Smooth muscle cell (in vitro differentiated cells): ENCODE measurements at regions not wholly inside any gene's neighbourhood (a gene's known extent, or its start where the extent isn't known, plus 50 kb on each side); places are given as distances from the start of the nearest gene placed in this dataset.
A peak's percentile ranks its signal among the peaks of the same experiment; 100 is the strongest.

ENCODE experiments used
- DNase-seq: peaks from one replicate; lab custom pipeline; 2025; ENCODE audit not compliant: unreplicated experiment; lab: John Stamatoyannopoulos, UW
- H2AFZ ChIP-seq: fragments of 200-600 bp; sonication (generic); 2 replicates; pipeline ENCODE4 v1.6.0; 2016; ENCODE audit warnings: antibody characterized with exemption, low read depth, mild to moderate bottlenecking
- H3F3A ChIP-seq: fragments of 200-600 bp; sonication (generic); 2 replicates; pipeline ENCODE4 v1.6.0; 2017; ENCODE audit warnings: antibody characterized with exemption, low read depth
- H3K27ac ChIP-seq: fragments of 200-600 bp; sonication (generic); 2 replicates; pipeline ENCODE4 v1.5.1; 2016; ENCODE audit warnings: low read depth, mild to moderate bottlenecking
- H3K27me3 ChIP-seq: fragments of 200-600 bp; sonication (generic); 2 replicates; pipeline ENCODE4 v1.6.1; 2016; ENCODE audit warnings: low read depth, mild to moderate bottlenecking
- H3K36me3 ChIP-seq: fragments of 200-600 bp; sonication (generic); 2 replicates; pipeline ENCODE4 v1.5.1; 2016; ENCODE audit warnings: low read depth
- H3K4me1 ChIP-seq: fragments of 200-600 bp; sonication (generic); 2 replicates; pipeline ENCODE4 v1.5.1; 2016; ENCODE audit warnings: low read depth
- H3K4me2 ChIP-seq: fragments of 200-600 bp; sonication (generic); 2 replicates; pipeline ENCODE4 v1.6.0; 2016; ENCODE audit warnings: mild to moderate bottlenecking
- H3K4me3 ChIP-seq: fragments of 200-600 bp; sonication (generic); 2 replicates; pipeline ENCODE4 v1.5.1; 2016; ENCODE audit warnings: mild to moderate bottlenecking
- H3K79me2 ChIP-seq: fragments of 200-600 bp; sonication (generic); 2 replicates; pipeline ENCODE4 v1.6.0; 2016; ENCODE audit warnings: low read depth, mild to moderate bottlenecking
- H3K9ac ChIP-seq: fragments of 200-600 bp; sonication (generic); 2 replicates; pipeline ENCODE4 v1.6.0; 2016; ENCODE audit warnings: low read depth
- H3K9me3 ChIP-seq: fragments of 200-600 bp; sonication (generic); replicated peaks from 2 replicates; pipeline ENCODE4 v1.5.1; 2016; ENCODE audit warnings: low read depth
- H4K20me1 ChIP-seq: fragments of 200-600 bp; sonication (generic); 2 replicates; pipeline ENCODE4 v1.6.0; 2016; ENCODE audit warnings: low read depth
- WGBS: methylation state at CpG from one replicate; pipeline ENCODE4 v1.1.7; 2016; ENCODE audit warnings: low lambda C conversion rate; 5-methylcytosine and 5-hydroxymethylcytosine counted together
- TF ChIP-seq, protein P1 (sequence below): fragments of 200-600 bp; sonication (generic); IDR thresholded peaks from 2 replicates; pipeline ENCODE4 v1.5.1; 2017; ENCODE audit warnings: borderline replicate concordance, mild to moderate bottlenecking, antibody characterized with exemption; ENCODE audit not compliant: insufficient read depth, poor library complexity, severe bottlenecking

DNA sequence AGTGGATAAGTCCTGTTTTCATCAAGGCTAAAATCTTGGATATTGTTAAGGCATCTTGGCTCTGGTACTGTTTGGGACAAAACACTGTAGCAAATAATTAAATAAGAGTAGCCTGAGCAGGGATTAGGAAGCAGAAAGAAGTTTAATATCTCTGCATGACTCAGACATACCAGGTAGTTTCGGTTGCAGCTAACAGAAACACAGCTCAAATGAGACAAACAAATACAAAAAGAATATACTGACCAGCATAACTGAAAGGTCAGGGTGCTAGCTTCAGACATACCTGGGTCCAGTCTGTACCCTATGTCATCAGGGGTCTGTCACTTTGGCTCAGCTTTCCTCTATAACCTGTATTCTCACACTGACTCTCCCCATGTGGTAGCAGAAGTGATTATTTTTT lies 156.4 kb upstream of the MAP3K1 start:
- TF ChIP-seq, protein P1, sequence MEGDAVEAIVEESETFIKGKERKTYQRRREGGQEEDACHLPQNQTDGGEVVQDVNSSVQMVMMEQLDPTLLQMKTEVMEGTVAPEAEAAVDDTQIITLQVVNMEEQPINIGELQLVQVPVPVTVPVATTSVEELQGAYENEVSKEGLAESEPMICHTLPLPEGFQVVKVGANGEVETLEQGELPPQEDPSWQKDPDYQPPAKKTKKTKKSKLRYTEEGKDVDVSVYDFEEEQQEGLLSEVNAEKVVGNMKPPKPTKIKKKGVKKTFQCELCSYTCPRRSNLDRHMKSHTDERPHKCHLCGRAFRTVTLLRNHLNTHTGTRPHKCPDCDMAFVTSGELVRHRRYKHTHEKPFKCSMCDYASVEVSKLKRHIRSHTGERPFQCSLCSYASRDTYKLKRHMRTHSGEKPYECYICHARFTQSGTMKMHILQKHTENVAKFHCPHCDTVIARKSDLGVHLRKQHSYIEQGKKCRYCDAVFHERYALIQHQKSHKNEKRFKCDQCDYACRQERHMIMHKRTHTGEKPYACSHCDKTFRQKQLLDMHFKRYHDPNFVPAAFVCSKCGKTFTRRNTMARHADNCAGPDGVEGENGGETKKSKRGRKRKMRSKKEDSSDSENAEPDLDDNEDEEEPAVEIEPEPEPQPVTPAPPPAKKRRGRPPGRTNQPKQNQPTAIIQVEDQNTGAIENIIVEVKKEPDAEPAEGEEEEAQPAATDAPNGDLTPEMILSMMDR, result no peak
- no peaks in the 10 kb centered on the region for H3F3A ChIP-seq
- no peak overlapping the region for H3K27ac ChIP-seq
- H4K20me1 ChIP-seq, result no peaks in the 10 kb centered on the region
- no peak overlapping the region for H3K9ac ChIP-seq
- no peaks in the 10 kb centered on the region for H3K36me3 ChIP-seq
- DNase-seq, result no peak
- H3K79me2 ChIP-seq, result no peaks in the 10 kb centered on the region
- no peak overlapping the region for H3K4me3 ChIP-seq
- H2AFZ ChIP-seq, result no peak overlapping the region
- no peaks in the 10 kb centered on the region for H3K9me3 ChIP-seq
- H3K4me2 ChIP-seq, result no peak overlapping the region
- H3K27me3 ChIP-seq, result no peaks in the 10 kb centered on the region
- WGBS, result 67% methylated on average over 1 of the region's 1 CpG
- H3K4me1 ChIP-seq, result no peaks in the 10 kb centered on the region

DNA sequence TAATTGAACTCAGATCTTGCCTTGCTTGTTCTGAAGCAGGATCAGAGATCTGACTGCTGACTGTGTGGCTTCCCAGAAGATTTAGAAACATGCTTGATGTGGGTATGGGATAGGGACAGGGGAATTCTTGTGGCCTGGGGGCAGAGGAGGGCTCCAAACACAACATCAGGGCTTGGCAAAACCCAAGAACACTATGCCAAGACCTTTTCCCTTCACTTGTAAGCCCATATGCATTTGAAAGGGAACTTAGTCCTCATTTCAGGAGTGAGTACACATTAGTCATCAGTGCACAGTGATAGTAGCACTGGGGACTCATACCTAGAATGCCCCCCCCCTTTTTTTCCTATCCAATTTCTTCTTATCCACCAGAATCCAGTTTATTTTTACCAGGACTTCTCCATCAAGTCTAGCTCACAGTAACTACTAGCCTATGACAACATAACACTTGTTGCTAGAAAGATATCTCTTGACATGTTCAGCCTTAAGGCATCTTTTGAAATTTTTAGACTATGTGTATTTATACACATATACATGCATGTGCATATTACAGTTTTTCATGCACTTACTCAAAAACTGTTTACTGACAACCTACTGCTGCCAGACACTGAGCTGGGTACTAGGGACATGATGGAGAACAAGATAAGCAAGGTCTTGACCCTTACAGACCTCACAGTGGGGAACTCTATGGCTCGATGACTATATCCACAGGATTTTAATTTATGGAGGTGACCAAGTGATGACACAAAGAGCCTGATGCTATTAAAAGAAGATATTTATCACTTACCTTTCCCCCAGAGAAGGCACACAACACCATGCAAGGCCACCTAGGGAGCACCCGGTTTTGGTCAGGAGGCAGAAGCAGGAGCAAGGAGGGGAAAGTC lies 158.3 kb upstream of the MAP3K1 start:
- Histone ChIP-seq H3K4me2 (no peak overlapping the region), H3K79me2 (no peaks in the 10 kb centered on the region), H3K4me1 (no peaks in the 10 kb centered on the region), H3K9ac (no peak overlapping the region), H3K4me3 (no peak overlapping the region), H2AFZ (no peak overlapping the region), H3K9me3 (no peaks in the 10 kb centered on the region), H3K27me3 (no peaks in the 10 kb centered on the region), H3F3A (no peaks in the 10 kb centered on the region), H3K36me3 (no peaks in the 10 kb centered on the region), H3K27ac (no peak overlapping the region), H4K20me1 (no peaks in the 10 kb centered on the region)
- 74% methylated on average over 2 of the region's 2 CpGs for WGBS
- TF ChIP-seq, protein P1, result no peak
- DNase-seq, result no peak

DNA sequence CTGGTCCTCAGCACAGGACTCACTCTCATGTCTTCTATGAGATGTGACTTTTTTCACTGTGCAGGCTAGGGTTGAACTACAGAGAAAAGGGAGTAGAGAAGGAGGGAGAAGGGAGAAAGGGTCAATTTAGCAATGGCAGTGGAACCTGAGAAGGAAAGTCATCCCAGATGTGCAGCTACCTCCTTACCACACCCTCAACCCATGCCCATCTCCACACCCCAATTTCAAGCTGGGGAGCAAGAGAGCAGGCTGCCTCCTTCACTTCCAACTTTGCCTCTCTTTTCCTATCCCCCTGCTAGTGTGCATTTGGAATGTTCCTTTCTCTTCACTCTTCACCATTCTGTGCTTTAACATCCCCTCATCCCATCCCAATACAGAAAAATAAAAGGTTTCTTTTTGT lies 163.5 kb upstream of the MAP3K1 start:
- H3K36me3 ChIP-seq, result no peaks in the 10 kb centered on the region
- H3F3A ChIP-seq, result no peaks in the 10 kb centered on the region
- no peaks in the 10 kb centered on the region for H3K27me3 ChIP-seq
- H3K4me3 ChIP-seq, result no peak overlapping the region
- H4K20me1 ChIP-seq, result no peaks in the 10 kb centered on the region
- H3K79me2 ChIP-seq, result no peaks in the 10 kb centered on the region
- H3K9me3 ChIP-seq, result no peaks in the 10 kb centered on the region
- no peak overlapping the region for H3K9ac ChIP-seq
- no peak overlapping the region for H3K4me2 ChIP-seq
- no peak overlapping the region for H2AFZ ChIP-seq
- no peak overlapping the region for H3K27ac ChIP-seq
- TF ChIP-seq, protein P1, result no peak
- H3K4me1 ChIP-seq, result no peaks in the 10 kb centered on the region
- DNase-seq, result no peak

DNA sequence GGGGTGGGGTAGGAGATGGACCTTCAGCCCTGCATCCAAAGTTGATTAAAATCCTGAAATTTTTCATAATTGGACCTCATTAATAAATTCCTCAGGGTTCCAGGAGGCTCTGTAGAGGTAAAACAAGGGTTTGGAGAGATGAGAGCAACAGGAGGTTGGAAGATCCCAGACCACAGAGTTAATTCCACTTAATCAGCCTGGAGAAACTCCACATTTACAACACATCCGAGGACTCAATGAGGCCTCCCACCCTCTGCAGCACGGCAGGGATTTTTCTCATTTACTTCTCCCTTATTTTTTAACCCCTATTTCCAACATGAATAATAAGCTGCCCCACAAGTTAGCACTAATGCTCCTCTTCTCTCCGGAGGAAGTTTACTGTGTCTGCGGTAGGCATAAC lies 165.0 kb upstream of the MAP3K1 start:
- no peak for DNase-seq
- Histone ChIP-seq H3K36me3 (no peaks in the 10 kb centered on the region), H3K27ac (no peak overlapping the region), H3K79me2 (no peaks in the 10 kb centered on the region), H3K9ac (no peak overlapping the region), H3K4me3 (no peak overlapping the region), H3K4me1 (no peaks in the 10 kb centered on the region), H3K4me2 (peak overlapping the region; percentile 57), H3K27me3 (no peaks in the 10 kb centered on the region), H3F3A (no peaks in the 10 kb centered on the region), H3K9me3 (no peaks in the 10 kb centered on the region), H2AFZ (no peak overlapping the region), H4K20me1 (no peaks in the 10 kb centered on the region)
- TF ChIP-seq, protein P1, result no peak
- WGBS, result 45% methylated on average over 4 of the region's 4 CpGs
